GM23338 (cell line): ENCODE measurements at regions not wholly inside any gene's neighbourhood (a gene's known extent, or its start where the extent isn't known, plus 50 kb on each side); places are given as distances from the start of the nearest gene placed in this dataset.

Experiments
- EZH2 ChIP-seq: fragments of 200-600 bp; sonication (generic); IDR thresholded peaks from one replicate; pipeline ENCODE4 v1.8.0; 2017; ENCODE audit warnings: antibody characterized with exemption, mild to moderate bottlenecking, low read depth; ENCODE audit not compliant: unreplicated experiment
- EZH2phosphoT487 ChIP-seq: fragments of 200-600 bp; sonication (generic); IDR thresholded peaks from one replicate; pipeline ENCODE4 v1.8.1; 2018; ENCODE audit warnings: antibody characterized with exemption; ENCODE audit not compliant: unreplicated experiment
- JUNB ChIP-seq: IDR thresholded peaks from one replicate; pipeline ENCODE4 v1.6.1; 2016; ENCODE audit warnings: antibody characterized with exemption; ENCODE audit not compliant: unreplicated experiment
- TF ChIP-seq, protein P1 (sequence below), 2 experiments: fragments of 200-600 bp in 1 of 2; sonication (generic) in 1 of 2; conservative IDR thresholded peaks; 2 replicates each; pipeline versions ENCODE4 v1.5.1 to v1.6.1; 2016 to 2017; ENCODE audit warnings: antibody characterized with exemption in 2 of 2, low read depth in 2 of 2, mild to moderate bottlenecking in 2 of 2, moderate library complexity in 1 of 2

GRCh38 chr3:154486949-154487348, 57.0 kb upstream of the GPR149 start:
- TF ChIP-seq, protein P1, sequence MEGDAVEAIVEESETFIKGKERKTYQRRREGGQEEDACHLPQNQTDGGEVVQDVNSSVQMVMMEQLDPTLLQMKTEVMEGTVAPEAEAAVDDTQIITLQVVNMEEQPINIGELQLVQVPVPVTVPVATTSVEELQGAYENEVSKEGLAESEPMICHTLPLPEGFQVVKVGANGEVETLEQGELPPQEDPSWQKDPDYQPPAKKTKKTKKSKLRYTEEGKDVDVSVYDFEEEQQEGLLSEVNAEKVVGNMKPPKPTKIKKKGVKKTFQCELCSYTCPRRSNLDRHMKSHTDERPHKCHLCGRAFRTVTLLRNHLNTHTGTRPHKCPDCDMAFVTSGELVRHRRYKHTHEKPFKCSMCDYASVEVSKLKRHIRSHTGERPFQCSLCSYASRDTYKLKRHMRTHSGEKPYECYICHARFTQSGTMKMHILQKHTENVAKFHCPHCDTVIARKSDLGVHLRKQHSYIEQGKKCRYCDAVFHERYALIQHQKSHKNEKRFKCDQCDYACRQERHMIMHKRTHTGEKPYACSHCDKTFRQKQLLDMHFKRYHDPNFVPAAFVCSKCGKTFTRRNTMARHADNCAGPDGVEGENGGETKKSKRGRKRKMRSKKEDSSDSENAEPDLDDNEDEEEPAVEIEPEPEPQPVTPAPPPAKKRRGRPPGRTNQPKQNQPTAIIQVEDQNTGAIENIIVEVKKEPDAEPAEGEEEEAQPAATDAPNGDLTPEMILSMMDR (conservative IDR thresholded peaks at IDR 0.05; ENCODE audit: low read depth in 2 of 2) = no peak
- TF ChIP-seq EZH2phosphoT487 (no peak), EZH2 (no peak), JUNB (no peak)
